ENCODE measurements at regions not wholly inside any gene's neighbourhood (a gene's known extent, or its start where the extent isn't known, plus 50 kb on each side); places are given as distances from the start of the nearest gene placed in this dataset.

- no peak for TF ChIP-seq ESRRA (CRISPR knock-in tag; IDR thresholded peaks at IDR 0.05; ENCODE audit: borderline replicate concordance)
- TF ChIP-seq CTCF (IDR thresholded peaks at IDR 0.05), result no peak
- no peak for TF ChIP-seq CDX4 (CRISPR knock-in tag; IDR thresholded peaks at IDR 0.05; ENCODE audit: borderline replicate concordance)
- TF ChIP-seq USF1 (CRISPR knock-in tag; IDR thresholded peaks at IDR 0.05), result no peak
- no peak for TF ChIP-seq AFF4 (CRISPR knock-in tag; IDR thresholded peaks at IDR 0.05; ENCODE audit: borderline replicate concordance)
- no peak for TF ChIP-seq MAX (CRISPR knock-in tag; IDR thresholded peaks at IDR 0.05)
- no peak for TF ChIP-seq GABPB1 (CRISPR knock-in tag; IDR thresholded peaks at IDR 0.05)
- no peak for TF ChIP-seq USF2 (CRISPR knock-in tag; IDR thresholded peaks at IDR 0.05)
- TF ChIP-seq RELA (CRISPR knock-in tag; IDR thresholded peaks at IDR 0.05; ENCODE audit: borderline replicate concordance), result no peak
- no peak for TF ChIP-seq ETV6 (CRISPR knock-in tag; IDR thresholded peaks at IDR 0.05)
These were observed 635.6 kb downstream of the EPM2A start for GRCh38 chr6:145099713-145100112.

Data from WTC11 (cell line).